ENCODE measurements at regions not wholly inside any gene's neighbourhood (a gene's known extent, or its start where the extent isn't known, plus 50 kb on each side); places are given as distances from the start of the nearest gene placed in this dataset.

- Histone ChIP-seq H2AFZ (ENCODE audit: low read depth, low read length) (no peak overlapping the region), H4K20me1 (ENCODE audit: insufficient read depth, low read length) (no peaks in the 10 kb centered on the region), H3K36me3 (replicated peaks; ENCODE audit: low read depth, low read length) (no peaks in the 10 kb centered on the region), H3K79me2 (ENCODE audit: low read length) (no peaks in the 10 kb centered on the region), H3K4me1 (ENCODE audit: low read length) (peaks cover 8% of the 10 kb centered on the region), H3K4me2 (ENCODE audit: low read length) (no peak overlapping the region), H3K4me3 (ENCODE audit: low read length) (no peak overlapping the region), H3K9ac (ENCODE audit: low read length) (no peak overlapping the region), H3K27ac (ENCODE audit: low read length) (no peak overlapping the region), H3K27me3 (ENCODE audit: low read depth, low read length) (peaks cover 59% of the 10 kb centered on the region), H3K9me3 (ENCODE audit: insufficient read depth, low read length) (no peaks in the 10 kb centered on the region)
- TF ChIP-seq CTCF (IDR thresholded peaks at IDR 0.05; ENCODE audit: low read depth, low read length), result no peak
- no peak for TF ChIP-seq EZH2phosphoT487 (IDR thresholded peaks at IDR 0.05; ENCODE audit: low read depth)
Observed at GRCh38 chr1:213887842-213888241, 99.9 kb upstream of the PROX1 start.

GRCh38 chr1:213891989-213892902, 95.5 kb upstream of the PROX1 start:
- 0 out of 2 replicates have a peak overlapping the region, but pooled peaks have one; percentile 26 for H3K4me2 ChIP-seq (ENCODE audit: low read length)
- H3K79me2 ChIP-seq (ENCODE audit: low read length), result no peaks in the 10 kb centered on the region
- no peaks in the 10 kb centered on the region for H3K36me3 ChIP-seq (replicated peaks; ENCODE audit: low read depth, low read length)
- no peak overlapping the region; the same call in 1 of the 2 replicates for H2AFZ ChIP-seq (ENCODE audit: low read depth, low read length)
- TF ChIP-seq CTCF (IDR thresholded peaks at IDR 0.05; ENCODE audit: low read depth, low read length) (no peak), EZH2phosphoT487 (IDR thresholded peaks at IDR 0.05; ENCODE audit: low read depth) (no peak)
- no peaks in the 10 kb centered on the region for H3K4me1 ChIP-seq (ENCODE audit: low read length)
- H4K20me1 ChIP-seq (ENCODE audit: insufficient read depth, low read length), result no peaks in the 10 kb centered on the region
- H3K4me3 ChIP-seq (ENCODE audit: low read length), result no peak overlapping the region
- H3K9ac ChIP-seq (ENCODE audit: low read length), result no peak overlapping the region
- no peak overlapping the region for H3K27ac ChIP-seq (ENCODE audit: low read length)
- H3K9me3 ChIP-seq (ENCODE audit: insufficient read depth, low read length), result no peaks in the 10 kb centered on the region
- H3K27me3 ChIP-seq (ENCODE audit: low read depth, low read length), result peaks cover 37% of the 10 kb centered on the region

- no peaks in the 10 kb centered on the region for H3K79me2 ChIP-seq (ENCODE audit: low read length)
- no peak overlapping the region for H3K4me3 ChIP-seq (ENCODE audit: low read length)
- TF ChIP-seq EZH2phosphoT487 (IDR thresholded peaks at IDR 0.05; ENCODE audit: low read depth) (no peak), CTCF (IDR thresholded peaks at IDR 0.05; ENCODE audit: low read depth, low read length) (no peak)
- H3K27ac ChIP-seq (ENCODE audit: low read length), result no peak overlapping the region
- no peaks in the 10 kb centered on the region for H4K20me1 ChIP-seq (ENCODE audit: insufficient read depth, low read length)
- no peaks in the 10 kb centered on the region for H3K36me3 ChIP-seq (replicated peaks; ENCODE audit: low read depth, low read length)
- no peak overlapping the region for H3K4me2 ChIP-seq (ENCODE audit: low read length)
- no peaks in the 10 kb centered on the region for H3K9me3 ChIP-seq (ENCODE audit: insufficient read depth, low read length)
- H2AFZ ChIP-seq (ENCODE audit: low read depth, low read length), result no peak overlapping the region
- no peak overlapping the region for H3K9ac ChIP-seq (ENCODE audit: low read length)
- H3K27me3 ChIP-seq (ENCODE audit: low read depth, low read length), result peaks cover 26% of the 10 kb centered on the region; the same call in 1 of the 2 replicates
- no peaks in the 10 kb centered on the region for H3K4me1 ChIP-seq (ENCODE audit: low read length)
Observed at GRCh38 chr1:213898684-213899083, 89.1 kb upstream of the PROX1 start.

- Histone ChIP-seq H3K9ac (ENCODE audit: low read length) (no peak overlapping the region), H3K27ac (ENCODE audit: low read length) (no peak overlapping the region), H3K4me2 (ENCODE audit: low read length) (no peak overlapping the region), H3K36me3 (replicated peaks; ENCODE audit: low read depth, low read length) (no peaks in the 10 kb centered on the region), H2AFZ (ENCODE audit: low read depth, low read length) (no peak overlapping the region), H3K4me1 (ENCODE audit: low read length) (no peaks in the 10 kb centered on the region), H4K20me1 (ENCODE audit: insufficient read depth, low read length) (no peaks in the 10 kb centered on the region), H3K27me3 (ENCODE audit: low read depth, low read length) (peaks cover 31% of the 10 kb centered on the region; the same call in 1 of the 2 replicates), H3K79me2 (ENCODE audit: low read length) (no peaks in the 10 kb centered on the region), H3K4me3 (ENCODE audit: low read length) (no peak overlapping the region), H3K9me3 (ENCODE audit: insufficient read depth, low read length) (no peaks in the 10 kb centered on the region)
- no peak for TF ChIP-seq EZH2phosphoT487 (IDR thresholded peaks at IDR 0.05; ENCODE audit: low read depth)
- no peak for TF ChIP-seq CTCF (IDR thresholded peaks at IDR 0.05; ENCODE audit: low read depth, low read length)
Observed at GRCh38 chr1:213899413-213899812, 88.4 kb upstream of the PROX1 start.
